Uterus (tissue), 3 donors: ENCODE measurements at regions not wholly inside any gene's neighbourhood (a gene's known extent, or its start where the extent isn't known, plus 50 kb on each side); places are given as distances from the start of the nearest gene placed in this dataset.

Source experiments
- DNase-seq, 2 donors: peaks; one replicate each; pipeline ENCODE4 v3.0.0-alpha.2; 2019 to 2020
- H3K27ac ChIP-seq, 2 donors: fragments of 200-600 bp; sonication (generic); 1 replicate in 1 of 2; 2 replicates in 1 of 2; pipeline ENCODE4 v1.5.1; 2016 to 2018
- H3K27me3 ChIP-seq, 2 donors: fragments of 200-600 bp; sonication (generic); one replicate each; pipeline ENCODE4 v1.5.1; 2018 to 2019; ENCODE audit warnings: control low read depth in 1 of 2
- H3K36me3 ChIP-seq, 2 donors: fragments of 200-600 bp; sonication (generic); one replicate each; pipeline ENCODE4 v1.5.1; 2019; ENCODE audit warnings: control low read depth in 1 of 2
- H3K4me1 ChIP-seq, 2 donors: fragments of 200-600 bp; sonication (generic); one replicate each; pipeline ENCODE4 v1.5.1; 2018 to 2019; ENCODE audit warnings: control low read depth in 1 of 2
- H3K4me3 ChIP-seq, 2 donors: fragments of 200-600 bp; sonication (generic); 1 replicate in 1 of 2; 2 replicates in 1 of 2; pipeline ENCODE4 v1.5.1; 2018 to 2019; ENCODE audit warnings: mild to moderate bottlenecking in 1 of 2
- H3K9me3 ChIP-seq, 2 donors: fragments of 200-600 bp; sonication (generic); one replicate each; pipeline ENCODE4 v1.5.1; 2019; ENCODE audit warnings: control low read depth in 1 of 2
- CTCF ChIP-seq, 4 experiments: fragments of 200-600 bp in 2 of 4; fragments of 450-650 bp in 2 of 4; sonication (generic) in 2 of 4; IDR thresholded peaks; one replicate each; pipeline ENCODE4 v1.5.1; 2016 to 2019; ENCODE audit warnings: antibody characterized with exemption in 4 of 4, mild to moderate bottlenecking in 2 of 4, moderate library complexity in 1 of 4
- POLR2A ChIP-seq, 2 donors: fragments of 450-650 bp; IDR thresholded peaks; one replicate each; pipeline ENCODE4 v1.6.1; 2016; ENCODE audit warnings: antibody characterized with exemption in 2 of 2, mild to moderate bottlenecking in 1 of 2, moderate library complexity in 1 of 2
- intact Hi-C: fragments of 100-400 bp; cut with DNase I; formaldehyde crosslinking; loops from one replicate; pipeline ENCODE4 v1.15.1; 2023; ENCODE audit warnings: low total_unique reads
- donor health status: DM: yes; HTN: yes; CAD: no.

- TF ChIP-seq CTCF (IDR thresholded peaks at IDR 0.05) (no peak), POLR2A (IDR thresholded peaks at IDR 0.05) (no peak)
- no peak overlapping the region for H3K4me3 ChIP-seq
- intact Hi-C loops: no loop called here
- no peaks in the 10 kb centered on the region for H3K27me3 ChIP-seq
- DNase-seq: no peak
- no peaks in the 10 kb centered on the region for H3K36me3 ChIP-seq
- no peaks in the 10 kb centered on the region for H3K9me3 ChIP-seq
- H3K4me1 ChIP-seq: no peaks in the 10 kb centered on the region
- H3K27ac ChIP-seq: no peak overlapping the region
Measured at GRCh38 chr3:36192901-36193300, 187.4 kb upstream of the STAC start.

DNA sequence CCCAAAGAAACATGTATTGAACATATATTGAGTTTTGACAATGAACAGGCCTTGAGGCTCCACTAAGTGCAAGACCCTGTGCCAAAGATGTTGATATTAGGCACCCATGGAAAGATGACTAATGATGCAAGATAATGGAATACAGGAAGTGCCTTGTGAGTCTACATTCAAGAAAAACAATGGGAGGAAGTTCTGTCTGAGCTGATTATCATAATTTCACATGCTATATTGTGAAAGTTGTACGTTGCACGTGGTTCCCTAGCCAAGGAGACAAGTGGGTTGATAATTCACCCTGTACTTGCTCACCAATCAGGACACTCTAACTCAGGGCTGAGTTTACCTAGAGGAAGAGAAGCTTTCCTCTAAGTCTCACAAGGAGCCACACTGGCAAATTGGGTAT lies 186.9 kb upstream of the STAC start:
- intact Hi-C loops: no loop called here
- Histone ChIP-seq H3K4me1 (no peaks in the 10 kb centered on the region), H3K4me3 (no peak overlapping the region), H3K27me3 (no peaks in the 10 kb centered on the region), H3K9me3 (no peaks in the 10 kb centered on the region), H3K27ac (no peak overlapping the region), H3K36me3 (no peaks in the 10 kb centered on the region)
- no peak for DNase-seq
- no peak for TF ChIP-seq POLR2A (IDR thresholded peaks at IDR 0.05)

- TF ChIP-seq POLR2A (IDR thresholded peaks at IDR 0.05) (no peak), CTCF (IDR thresholded peaks at IDR 0.05) (no peak)
- intact Hi-C loops: no loop called here
- Histone ChIP-seq H3K27me3 (no peaks in the 10 kb centered on the region), H3K4me3 (no peak overlapping the region), H3K9me3 (no peaks in the 10 kb centered on the region), H3K4me1 (no peaks in the 10 kb centered on the region), H3K27ac (no peak overlapping the region), H3K36me3 (no peaks in the 10 kb centered on the region)
- no peak for DNase-seq
Measured at GRCh38 chr3:36196058-36196457, 184.2 kb upstream of the STAC start.

DNA sequence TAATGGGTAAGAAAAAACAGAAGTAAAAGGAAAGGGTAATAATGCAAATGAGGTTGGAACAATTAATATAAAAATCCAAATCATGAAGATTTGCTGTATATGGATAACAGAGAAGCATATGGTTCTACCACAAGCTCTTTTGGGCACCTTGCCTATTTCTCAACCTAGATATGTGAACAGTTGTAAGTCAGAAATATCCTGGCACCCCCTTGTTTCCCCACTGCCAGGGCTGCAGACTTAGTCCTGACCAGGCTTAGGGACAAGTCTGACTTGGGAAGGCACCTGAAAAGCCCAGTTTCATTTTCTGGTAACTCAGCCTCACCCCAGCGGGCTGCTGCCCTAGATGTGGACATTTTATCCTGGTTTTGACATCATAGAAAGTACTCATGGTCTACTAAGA lies 183.2 kb upstream of the STAC start:
- intact Hi-C loops: no loop called here
- H3K4me1 ChIP-seq: no peaks in the 10 kb centered on the region
- TF ChIP-seq CTCF (IDR thresholded peaks at IDR 0.05): no peak
- TF ChIP-seq POLR2A (IDR thresholded peaks at IDR 0.05): no peak

GRCh38 chr3:36201546-36201945 lies 178.8 kb upstream of the STAC start:
- Histone ChIP-seq H3K9me3 (no peaks in the 10 kb centered on the region), H3K27ac (no peak overlapping the region), H3K36me3 (no peaks in the 10 kb centered on the region), H3K4me3 (no peak overlapping the region), H3K4me1 (no peaks in the 10 kb centered on the region), H3K27me3 (no peaks in the 10 kb centered on the region)
- intact Hi-C loops: no loop called here
- DNase-seq: no peak
- TF ChIP-seq CTCF (IDR thresholded peaks at IDR 0.05) (no peak), POLR2A (IDR thresholded peaks at IDR 0.05) (no peak)

More for the DNA sequence above, 183.2 kb upstream of the STAC start:
- no peaks in the 10 kb centered on the region for H3K9me3 ChIP-seq
- no peaks in the 10 kb centered on the region for H3K27me3 ChIP-seq
- no peak for DNase-seq
- H3K36me3 ChIP-seq: no peaks in the 10 kb centered on the region
- H3K27ac ChIP-seq: no peak overlapping the region
- H3K4me3 ChIP-seq: no peak overlapping the region

DNA sequence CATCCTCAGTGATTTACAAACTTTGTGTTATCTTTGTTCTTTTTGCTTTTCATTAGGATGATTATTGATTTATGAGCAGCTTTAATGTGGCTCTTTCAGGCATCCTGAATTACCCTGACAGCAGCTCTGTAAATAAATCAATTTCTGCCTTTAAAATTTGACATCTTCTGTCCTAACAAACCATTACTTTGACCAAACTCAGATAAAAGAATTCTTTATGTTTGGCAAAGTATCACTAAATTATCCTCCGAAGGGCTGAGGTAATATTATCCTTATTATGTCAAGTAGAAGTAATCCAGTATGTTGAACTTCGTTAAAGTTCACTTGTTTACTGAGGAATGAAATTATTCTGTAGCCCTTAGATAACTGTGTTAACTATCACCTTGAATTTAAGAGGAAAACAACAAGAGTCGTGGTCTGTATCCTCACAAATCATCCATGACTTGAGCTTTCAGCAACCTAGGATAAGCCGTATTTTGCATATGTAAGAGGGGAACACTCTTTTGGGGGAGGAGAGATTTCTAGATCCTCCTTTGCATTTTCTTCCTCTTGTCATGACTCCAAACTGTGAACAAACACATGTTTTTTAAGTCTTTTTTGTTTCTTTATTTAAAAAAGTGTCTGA lies 173.2 kb upstream of the STAC start:
- DNase-seq: no peak
- Histone ChIP-seq H3K9me3 (no peaks in the 10 kb centered on the region), H3K36me3 (no peaks in the 10 kb centered on the region), H3K4me1 (no peaks in the 10 kb centered on the region), H3K4me3 (no peak overlapping the region), H3K27ac (no peak overlapping the region), H3K27me3 (no peaks in the 10 kb centered on the region)
- TF ChIP-seq CTCF (IDR thresholded peaks at IDR 0.05) (no peak), POLR2A (IDR thresholded peaks at IDR 0.05) (no peak)
- intact Hi-C loops: no loop called here
